HG02571 (cell line): ENCODE measurements at regions not wholly inside any gene's neighbourhood (a gene's known extent, or its start where the extent isn't known, plus 50 kb on each side); places are given as distances from the start of the nearest gene placed in this dataset.

ENCODE experiments used
- ATAC-seq: cut with Tn5 transposase; IDR thresholded peaks from one replicate; pipeline ENCODE4 v1.9.1; 2021; ENCODE audit warnings: mild to moderate bottlenecking, moderate library complexity; ENCODE audit not compliant: unreplicated experiment

DNA sequence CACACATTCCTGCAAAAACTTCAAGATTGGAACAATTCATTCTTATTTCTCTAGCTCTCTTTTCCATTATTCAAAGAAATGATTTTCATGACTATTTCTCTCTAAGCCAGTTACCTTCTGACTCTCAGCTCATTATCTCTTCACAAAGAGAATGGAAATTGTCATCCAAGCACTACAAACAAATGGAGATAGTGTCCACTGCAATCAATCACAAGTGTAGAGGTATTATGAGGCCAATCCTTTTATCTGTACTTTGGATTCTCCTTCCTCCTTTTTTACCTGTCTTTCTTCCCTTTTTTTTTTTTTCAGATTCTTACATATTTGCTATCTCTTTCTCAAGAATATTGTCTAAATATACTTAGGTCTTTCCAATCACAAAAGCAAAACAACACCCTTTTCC is 497.7 kb upstream of the MEF2C start:
- no peak for ATAC-seq

DNA sequence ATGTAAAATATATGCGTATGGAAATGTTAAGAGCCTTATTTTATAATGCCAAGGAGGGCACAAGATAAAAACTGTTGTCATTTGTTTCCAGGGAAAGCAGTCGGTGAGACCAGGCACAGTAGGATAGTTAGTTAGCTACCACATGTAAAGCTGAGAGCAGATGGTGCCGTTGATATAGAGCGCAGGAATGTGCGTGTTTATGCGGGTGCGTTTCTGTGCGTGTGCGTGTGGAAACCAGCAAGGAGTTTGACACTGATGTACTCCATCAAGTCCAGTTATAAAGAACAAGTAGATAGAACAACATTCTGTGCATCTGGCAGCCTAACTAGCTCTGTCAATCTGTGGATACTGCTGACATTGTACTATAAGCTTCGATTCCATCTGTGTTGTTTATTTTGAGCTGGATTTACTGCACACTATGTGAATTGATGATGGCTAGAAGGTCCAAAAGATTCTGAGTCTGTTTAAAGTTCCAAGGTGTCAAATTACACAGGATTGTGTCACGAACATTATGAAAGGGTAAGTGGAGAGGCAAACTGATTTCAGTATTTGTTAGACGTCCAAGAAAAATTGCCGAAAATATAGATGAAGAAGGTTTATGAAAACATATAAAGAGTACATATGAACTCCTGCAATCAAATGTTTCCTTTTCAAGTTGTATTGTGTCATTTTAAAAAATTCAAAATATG is 494.9 kb upstream of the MEF2C start:
- no peak for ATAC-seq

DNA sequence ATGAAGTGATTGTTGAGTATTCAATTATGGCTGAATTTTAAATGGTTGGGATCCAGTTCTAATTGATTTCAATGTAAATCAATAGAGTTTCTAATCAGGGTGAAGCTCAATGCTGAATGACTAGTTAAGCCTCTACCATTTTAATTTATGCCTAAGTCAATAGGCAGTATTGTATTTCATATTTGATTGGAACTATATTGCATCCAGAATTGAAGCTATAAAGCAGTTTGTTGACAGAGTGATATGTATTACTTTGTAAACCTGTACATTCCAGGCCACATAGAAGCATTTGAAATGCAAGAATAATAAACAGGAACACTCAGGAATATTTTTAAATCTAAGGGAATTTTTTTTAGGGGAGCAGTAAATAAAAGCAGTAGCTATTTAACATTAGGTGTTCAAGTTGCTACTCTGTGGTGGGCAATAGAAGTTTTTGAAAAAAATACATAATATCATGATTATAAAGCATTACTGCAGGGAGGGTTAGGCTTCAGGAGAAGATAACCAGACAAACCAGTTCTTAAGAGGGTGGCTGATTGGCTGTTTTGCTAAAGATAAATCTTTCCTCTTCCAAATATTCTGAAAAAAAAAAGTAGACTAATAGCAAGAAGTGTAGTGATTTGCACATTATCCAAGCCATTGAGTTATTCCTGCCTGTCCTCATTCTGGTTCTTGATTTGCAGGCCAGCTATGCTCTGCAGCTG is 492.0 kb upstream of the MEF2C start:
- no peak for ATAC-seq

DNA sequence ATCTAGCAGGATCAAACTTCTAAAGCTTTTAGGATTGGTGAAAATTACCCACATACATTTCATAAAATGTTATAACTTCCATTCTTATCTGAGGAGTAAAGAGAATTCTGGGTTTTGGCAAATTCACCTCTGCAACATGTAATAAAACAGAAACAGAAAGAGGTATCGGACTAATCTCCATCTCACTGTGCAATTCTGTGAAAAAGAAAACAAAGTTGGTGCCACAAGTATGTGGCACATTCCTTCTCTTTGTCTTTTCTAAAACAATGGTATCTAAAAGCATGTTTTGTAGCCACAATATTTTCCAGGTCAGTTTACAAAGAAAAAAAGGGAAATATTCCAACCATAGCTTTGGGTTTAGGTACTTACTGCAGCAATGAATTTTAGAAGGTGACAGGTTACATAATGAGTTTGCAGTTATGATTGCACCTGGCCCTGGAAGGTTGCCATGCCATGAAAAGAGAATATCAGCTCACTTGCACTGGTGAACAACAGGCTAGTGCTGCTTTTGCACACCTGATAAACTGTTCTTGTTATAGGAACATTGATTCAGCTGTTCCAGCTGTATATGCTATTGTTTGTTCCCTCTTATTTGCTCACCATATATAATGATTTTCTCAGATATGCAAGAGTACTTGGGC is 491.3 kb upstream of the MEF2C start:
- no peak for ATAC-seq

DNA sequence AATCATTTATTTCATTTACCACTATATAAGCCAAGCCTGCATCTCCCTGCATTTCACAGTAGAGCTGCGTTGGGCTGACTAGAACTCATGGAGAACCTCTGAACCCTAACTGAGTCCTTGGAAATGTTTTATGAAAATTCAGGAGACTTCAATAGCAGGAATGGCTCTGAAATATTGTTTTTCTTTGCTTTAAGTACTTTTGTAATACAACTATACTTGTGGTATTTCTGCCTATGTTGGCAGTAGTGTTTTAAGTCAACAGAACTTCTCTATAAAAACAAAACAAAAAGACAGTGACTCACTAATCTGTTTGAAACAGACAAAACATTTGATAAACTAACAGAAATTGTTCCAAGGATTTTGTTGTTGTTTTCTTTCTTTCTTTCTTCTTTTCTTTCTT is 489.2 kb upstream of the MEF2C start:
- no peak for ATAC-seq

DNA sequence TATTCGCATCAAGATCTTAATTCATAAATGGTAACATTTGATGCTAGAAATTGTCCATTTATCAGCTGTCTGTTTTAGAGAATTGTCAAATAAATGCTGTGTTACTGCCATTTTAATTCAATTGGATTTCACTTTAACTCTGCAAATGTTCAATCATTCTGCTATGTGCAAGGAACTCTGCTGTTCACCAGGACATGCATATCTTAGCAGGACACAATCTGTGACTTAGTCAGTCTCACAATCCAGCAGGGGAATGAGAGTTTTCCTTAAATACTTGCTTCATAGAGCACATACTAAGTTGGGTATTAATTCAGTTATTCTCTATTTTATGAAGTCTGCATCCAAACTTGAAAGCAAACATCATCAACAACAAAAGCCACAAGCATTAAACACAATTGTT is 488.7 kb upstream of the MEF2C start:
- no peak for ATAC-seq

DNA sequence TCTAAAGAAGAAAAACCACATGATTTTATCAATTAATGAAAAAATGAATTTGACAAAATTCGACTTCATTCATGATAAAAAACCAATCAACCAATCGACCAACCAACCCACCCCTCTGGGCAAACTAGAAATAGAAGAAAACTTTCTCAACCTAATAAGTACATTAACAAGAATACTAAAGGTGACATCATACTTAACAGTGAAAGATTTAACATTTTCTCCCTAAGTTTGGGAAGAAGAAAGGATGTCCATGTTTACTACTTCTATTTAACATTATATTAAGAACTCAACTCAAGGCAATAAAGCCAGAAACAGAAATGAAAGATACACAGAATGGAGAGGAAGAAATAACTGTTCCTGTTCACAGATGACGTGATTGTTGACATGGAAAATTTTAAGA is 476.1 kb upstream of the MEF2C start:
- no peak for ATAC-seq

DNA sequence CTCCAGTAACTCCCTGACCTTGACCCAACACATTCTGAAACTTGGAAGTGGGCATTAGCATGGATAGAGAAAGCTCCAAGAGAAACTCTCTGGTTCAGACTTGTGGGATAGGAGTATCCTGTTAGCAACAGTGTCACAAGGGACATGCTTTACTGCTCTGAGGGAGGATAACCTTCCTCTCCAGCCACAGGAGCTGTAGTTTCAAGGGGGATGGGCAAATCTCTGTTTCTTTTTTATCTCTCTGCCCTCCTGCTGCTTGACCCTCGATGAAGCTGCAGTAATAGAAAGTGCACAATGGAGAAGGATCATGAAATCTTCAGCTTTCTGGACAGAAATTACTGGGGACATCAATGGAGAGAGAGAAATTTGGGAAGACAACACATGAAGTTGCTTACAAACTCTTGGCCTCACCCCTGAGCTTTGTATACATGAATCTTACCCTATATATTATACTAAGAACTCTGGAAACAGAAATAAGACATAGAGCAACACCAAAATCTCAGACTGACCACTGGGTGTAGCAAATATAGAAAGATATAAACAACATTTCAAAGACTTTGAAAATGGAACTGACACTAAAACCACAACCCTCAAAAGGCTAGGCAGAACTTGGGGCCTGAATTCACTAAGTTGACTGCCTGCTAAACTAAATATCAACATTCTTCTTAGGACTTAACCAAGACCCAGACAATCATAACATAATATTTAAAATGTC is 471.0 kb upstream of the MEF2C start:
- ATAC-seq: peak; percentile 67

DNA sequence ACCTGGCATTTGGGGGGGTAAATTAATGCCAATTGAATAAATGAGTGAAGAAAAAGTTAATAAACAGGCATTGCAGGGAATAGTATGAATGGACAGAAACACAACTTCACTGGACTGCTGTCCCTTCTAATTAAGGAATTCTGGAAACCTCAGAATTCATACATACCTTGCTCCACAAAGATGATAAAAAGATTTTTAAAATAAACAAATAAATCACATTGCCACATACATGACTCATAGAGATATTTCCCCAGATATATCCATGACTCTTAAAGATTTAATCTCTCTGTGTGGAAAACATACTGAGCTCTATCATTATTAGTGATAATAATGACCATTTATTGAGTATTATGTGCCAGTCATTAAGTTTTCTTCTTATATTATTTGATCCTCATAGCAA is 469.0 kb upstream of the MEF2C start:
- ATAC-seq: no peak

DNA sequence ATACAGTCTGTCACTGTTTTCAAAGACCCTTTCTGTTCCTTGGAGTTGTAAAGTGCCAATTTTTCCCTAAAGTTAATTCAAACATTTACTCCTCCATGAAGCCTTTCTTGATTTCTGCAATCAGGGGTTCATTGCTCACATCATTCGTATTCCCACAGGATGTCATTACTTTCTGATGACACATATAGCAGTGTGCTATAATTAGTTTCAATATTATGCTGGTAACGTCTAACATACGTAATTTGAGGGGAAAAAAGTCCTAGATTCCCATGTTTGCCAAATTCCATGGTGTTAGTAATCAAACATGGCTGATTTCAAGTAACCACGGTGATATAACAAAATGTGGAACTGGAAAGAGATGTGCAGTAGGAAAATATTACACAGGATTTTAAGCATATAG is 468.2 kb upstream of the MEF2C start:
- ATAC-seq: no peak

DNA sequence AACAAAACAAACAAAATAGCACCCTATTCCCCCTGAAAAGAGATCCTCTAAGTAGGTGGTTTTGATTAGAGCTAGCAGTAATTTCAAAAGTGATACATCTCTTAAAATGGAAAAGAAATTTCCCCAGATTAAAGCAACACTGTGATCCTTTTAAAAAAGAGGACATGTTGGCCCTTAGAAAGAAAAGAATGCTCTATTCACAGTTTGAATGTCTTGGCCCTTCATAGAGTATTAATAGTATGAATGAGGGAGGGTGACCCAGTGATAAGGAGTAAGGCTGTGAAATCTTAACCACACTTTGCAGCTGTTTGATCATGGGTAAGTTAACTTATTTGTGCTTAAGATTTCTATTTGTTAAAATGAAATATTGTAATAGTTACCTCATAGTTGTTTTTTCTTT is 467.7 kb upstream of the MEF2C start:
- ATAC-seq: no peak

DNA sequence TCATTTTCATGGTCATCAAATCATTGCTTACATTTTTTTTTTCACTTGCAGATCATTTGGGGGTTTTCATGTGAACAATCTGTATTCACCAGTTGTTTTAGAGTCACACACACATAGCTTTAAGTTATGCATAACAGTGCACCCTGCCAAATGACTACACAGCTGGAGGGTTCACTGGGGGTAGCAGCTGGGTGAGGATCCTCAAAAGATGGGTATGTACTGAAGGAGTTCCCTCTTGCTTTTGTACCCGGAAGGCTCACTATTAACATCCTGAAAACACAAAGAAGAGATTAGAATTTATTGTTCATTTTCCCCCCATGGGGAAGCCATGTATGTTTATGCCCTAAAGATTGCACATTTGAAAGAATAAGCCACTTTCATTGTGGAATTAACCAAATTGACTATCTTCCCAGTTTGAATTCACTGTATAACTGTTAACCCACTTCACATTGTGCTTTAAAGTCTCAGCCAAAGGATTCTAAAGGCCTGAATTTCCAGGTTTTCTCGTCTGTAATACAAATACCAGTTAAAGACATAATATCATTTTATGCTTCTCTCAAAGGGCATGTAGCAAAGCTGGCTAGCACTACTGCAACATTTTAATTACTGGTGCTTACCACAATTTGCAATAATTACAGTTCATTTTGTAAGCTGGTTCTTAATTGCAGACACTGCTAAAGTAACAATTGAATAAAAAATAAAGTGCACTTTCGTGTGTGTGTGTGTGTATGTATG is 466.4 kb upstream of the MEF2C start:
- no peak for ATAC-seq

DNA sequence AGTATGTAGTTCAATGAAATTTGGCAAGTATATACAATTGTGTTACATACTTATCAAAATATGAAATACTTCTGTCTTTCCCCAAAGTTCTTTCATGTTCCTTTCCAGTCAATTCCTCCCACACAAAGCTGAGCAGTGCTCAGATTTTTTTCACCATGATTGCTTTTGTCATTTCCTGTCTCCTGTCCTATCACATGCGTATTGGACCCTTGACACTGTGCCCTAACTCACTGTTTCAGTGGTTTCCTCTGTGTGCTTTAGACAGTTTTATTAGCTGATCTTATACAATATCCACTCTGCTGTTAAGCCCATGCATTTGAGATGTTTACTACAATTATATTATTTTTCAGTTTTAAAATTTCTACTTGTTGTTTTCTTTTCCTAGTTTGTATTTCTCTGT is 463.6 kb upstream of the MEF2C start:
- ATAC-seq: no peak

DNA sequence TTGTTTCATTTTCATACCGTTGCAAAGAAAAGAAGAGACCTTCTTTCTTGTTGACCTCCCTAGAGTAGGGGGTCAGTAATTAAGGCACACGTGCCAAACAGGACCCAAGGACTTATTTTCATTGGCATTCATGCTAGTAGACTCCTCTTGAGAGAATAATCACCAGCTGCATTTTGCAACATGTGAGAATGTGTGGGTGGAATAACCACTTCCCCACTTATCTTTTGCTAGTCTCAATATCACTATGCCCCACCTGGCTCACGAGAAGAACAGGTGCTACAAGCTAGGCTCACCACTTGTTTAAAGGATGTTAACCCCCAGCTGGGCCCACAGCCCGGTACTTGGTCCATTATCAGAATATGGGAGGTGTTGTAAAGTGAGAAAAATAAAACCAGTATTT is 460.7 kb upstream of the MEF2C start:
- ATAC-seq: peak; percentile 89

DNA sequence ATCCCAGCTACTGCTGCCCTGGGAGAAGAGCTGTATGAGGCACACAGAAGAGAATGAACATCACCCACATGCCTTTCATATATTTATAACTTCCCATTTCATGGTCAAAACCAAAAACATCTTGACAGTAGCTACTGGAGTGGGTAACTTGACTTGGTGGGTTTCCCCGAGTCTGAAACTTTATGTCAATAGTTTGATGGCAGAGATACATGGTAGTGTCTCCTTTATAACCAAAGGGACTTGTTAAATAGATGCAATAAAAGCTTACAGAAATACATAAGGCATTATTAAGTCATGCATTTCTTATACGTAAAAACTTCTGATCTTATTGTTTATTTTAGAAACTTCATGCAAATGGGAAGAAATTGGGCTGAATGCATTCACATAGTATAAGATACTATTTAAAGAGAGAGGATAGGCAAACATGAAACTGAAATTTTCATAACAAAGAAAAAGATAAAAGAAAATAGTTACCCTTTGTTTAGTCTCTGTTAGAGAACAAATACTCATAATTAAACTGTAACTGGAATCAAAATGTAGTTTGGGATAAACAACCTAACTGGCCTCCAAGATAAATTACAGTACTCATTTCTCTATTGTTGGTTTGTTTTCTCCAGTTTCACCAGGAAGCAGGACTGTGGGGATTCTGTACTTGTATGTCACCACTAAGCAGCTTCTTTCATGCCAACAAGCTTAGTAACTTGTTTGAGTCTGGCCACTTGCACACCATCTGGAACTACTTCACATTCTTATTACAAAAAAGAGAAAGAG is 459.3 kb upstream of the MEF2C start:
- peak; percentile 37 for ATAC-seq

DNA sequence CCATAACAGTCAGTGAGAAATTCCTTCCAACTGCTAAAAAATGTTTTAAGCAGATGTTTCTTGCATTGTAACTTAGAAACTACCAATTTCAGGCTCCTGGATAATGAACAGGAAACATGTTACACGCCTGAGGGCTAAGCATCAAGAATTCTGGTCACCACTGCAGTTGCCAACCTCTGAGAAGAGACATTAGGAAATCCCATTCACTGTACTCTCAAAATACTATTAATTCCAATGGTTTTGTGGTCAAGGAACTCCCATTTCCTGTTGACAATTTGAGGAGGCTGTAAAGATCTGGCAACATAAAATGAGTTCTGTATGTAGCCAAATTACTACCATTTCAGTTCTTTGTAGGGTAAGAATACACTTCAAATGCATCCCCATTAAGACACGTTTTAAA is 456.0 kb upstream of the MEF2C start:
- no peak for ATAC-seq

DNA sequence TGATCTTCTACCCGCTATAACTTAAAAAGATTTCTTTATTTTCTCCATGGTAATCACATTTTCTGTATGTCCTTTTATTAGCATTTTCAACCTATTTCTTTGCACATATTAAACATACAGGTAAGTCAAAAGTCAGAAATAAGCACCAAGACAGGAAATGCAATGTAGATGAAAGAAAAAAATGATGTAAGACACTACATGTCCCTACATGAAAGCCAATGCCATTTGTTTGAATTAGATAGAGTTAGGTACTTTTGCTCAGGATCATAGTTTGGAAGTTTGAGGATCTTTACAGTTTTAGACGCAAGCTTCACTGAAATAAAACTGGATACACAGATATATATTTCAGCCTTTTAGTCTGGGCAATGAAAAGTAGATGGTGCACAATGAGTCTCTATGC is 453.1 kb upstream of the MEF2C start:
- no peak for ATAC-seq

DNA sequence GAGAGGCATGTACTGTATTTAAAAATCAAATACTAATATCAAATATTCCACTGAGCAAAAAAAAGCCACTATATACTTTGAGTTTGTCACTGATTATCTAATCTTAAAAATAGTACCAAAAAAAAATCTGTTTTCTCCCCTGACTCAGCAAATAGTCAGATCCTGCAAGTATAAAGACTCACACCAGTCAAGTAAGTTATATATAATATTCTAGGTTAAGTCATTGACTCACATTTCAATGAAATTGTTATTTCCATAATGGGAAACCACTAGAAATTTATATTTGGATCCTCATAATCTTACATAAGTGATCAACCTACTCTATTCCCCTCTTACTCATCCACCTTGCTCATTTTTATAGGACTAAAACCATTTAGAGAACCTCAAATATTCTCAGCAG is 447.2 kb upstream of the MEF2C start:
- no peak for ATAC-seq

DNA sequence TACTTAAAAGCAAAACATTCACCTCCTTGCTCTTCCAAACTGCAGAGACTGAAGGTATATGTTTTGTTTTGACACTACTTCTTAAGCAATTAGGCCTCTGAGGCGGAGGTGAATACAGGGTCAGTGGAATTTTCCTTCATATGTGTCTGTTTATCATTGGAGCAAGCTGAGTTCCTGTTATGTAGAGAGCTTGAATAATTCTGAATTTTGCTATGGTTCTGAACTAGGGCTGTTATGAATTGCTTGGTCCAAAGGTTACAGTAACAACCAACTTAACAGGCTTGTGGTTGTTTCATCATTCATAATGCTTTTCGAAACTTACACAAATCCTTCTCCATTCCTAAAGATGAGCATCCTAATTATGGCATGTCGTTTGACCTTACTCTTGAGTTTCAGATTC is 444.6 kb upstream of the MEF2C start:
- ATAC-seq: no peak

DNA sequence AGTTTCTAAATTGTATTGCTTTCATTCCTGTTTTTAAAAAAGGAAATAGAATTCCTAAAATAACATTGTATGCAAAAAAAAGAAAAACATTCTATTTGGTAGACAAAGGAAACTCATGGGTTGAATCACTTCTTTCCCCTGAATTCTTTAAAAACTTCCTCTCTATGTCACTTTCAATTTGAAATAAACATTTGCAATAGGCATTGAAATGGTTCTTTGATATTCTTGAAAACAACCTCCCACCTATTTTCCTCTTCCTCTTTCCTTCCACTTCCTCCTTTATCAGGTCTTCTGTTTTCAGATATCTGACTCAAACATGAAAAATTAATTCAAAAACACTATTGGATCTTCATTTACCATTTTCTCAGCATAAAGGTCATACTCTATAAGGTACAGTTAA is 442.0 kb upstream of the MEF2C start:
- ATAC-seq: no peak
